GM12864 (cell line): ENCODE measurements at regions not wholly inside any gene's neighbourhood (a gene's known extent, or its start where the extent isn't known, plus 50 kb on each side); places are given as distances from the start of the nearest gene placed in this dataset.

Experiments used
- DNase-seq: peaks from one replicate; pipeline ENCODE4 v3.0.0-alpha.2; 2011; ENCODE audit warnings: low read depth
- H3K4me3 ChIP-seq: 2 replicates; pipeline ENCODE4 v1.5.1; 2011; ENCODE audit warnings: mild to moderate bottlenecking, low read depth, low read length, control low read depth
- TF ChIP-seq, protein P1 (sequence below): IDR thresholded peaks from 2 replicates; pipeline ENCODE4 v1.5.1; 2011; ENCODE audit warnings: low read depth, mild to moderate bottlenecking, moderate library complexity, low read length, control low read depth, inconsistent platforms; ENCODE audit errors: missing control alignments

DNA sequence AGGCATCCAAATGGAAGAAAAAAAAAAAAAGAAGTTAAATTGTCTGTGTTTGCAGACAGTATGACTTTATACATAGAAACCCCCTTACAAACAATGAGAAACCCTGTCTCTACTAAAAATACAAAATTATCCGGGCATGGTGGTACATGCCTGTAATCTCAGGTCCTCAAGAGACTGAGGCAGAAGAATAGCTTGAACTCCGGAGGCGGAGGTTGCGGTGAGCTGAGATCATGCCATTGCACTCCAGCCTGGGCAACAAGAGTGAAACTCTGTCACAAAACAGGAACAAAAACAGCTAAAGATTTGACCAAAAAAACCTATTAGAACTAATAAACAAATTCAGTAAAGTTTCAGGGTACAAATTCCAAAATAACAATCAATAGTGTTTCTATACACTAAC is 385.8 kb upstream of the GRM3 start:
- DNase-seq = no peak
- H3K4me3 ChIP-seq = no peak overlapping the region
- TF ChIP-seq, protein P1, sequence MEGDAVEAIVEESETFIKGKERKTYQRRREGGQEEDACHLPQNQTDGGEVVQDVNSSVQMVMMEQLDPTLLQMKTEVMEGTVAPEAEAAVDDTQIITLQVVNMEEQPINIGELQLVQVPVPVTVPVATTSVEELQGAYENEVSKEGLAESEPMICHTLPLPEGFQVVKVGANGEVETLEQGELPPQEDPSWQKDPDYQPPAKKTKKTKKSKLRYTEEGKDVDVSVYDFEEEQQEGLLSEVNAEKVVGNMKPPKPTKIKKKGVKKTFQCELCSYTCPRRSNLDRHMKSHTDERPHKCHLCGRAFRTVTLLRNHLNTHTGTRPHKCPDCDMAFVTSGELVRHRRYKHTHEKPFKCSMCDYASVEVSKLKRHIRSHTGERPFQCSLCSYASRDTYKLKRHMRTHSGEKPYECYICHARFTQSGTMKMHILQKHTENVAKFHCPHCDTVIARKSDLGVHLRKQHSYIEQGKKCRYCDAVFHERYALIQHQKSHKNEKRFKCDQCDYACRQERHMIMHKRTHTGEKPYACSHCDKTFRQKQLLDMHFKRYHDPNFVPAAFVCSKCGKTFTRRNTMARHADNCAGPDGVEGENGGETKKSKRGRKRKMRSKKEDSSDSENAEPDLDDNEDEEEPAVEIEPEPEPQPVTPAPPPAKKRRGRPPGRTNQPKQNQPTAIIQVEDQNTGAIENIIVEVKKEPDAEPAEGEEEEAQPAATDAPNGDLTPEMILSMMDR = no peak

DNA sequence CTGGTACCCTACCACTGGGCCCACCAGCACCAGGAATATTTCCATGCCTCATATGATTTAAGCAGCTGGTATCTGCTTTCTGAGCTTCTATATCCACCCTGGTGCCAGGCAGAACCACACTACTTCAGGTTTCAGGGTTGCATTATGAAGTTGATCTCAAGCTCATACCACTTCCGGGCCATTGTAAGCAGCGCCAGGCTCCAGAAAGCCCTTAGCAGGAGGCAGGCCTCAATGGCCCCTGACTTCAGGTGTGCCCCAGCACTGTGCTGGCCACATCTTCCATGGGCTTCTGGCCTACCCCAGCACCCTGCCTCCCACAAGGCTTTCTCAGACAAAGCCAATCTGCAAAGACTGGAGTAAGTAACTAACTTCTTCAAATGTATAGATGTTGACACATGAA is 391.3 kb upstream of the GRM3 start:
- no peak overlapping the region for H3K4me3 ChIP-seq
- TF ChIP-seq, protein P1 = no peak
- DNase-seq = no peak

DNA sequence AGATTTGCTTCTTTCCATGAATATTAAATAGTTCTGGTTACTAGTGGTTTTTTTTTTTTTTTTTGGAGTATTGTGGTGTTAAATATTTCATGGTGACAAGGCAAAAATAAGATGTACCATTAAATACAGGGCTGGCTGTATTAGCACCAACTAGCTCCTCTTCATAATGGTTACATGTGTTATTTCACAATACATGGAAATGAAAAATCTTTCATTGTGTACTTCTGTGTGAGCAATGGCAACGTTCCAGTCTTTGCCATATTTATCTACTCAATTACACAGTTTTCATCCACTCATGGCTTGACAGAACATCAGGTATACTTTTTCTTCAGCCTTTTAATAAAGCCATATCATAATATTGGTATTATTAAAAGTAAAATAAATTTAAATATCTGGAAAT is 394.7 kb upstream of the GRM3 start:
- no peak overlapping the region for H3K4me3 ChIP-seq
- no peak for DNase-seq
- TF ChIP-seq, protein P1 = no peak

DNA sequence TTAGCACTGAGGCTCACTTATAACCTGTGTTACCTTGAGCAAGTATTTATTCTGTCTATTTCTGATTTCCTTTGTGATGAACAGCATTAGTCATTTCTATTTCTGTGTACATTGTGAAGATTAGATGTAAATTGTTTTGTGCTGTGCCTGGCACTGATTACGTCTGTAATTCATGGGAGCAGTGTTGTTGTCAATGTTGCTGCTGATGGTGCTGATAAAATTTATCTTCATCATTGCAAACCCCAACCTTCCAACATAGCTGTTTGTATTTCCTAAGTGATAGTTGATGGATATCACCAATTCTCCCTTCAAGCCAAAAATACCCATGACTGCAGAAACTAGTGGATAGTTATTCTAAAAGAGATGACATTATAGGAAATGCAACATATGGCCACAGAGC is 400.5 kb upstream of the GRM3 start:
- TF ChIP-seq, protein P1 = no peak
- no peak for DNase-seq
- H3K4me3 ChIP-seq = no peak overlapping the region

DNA sequence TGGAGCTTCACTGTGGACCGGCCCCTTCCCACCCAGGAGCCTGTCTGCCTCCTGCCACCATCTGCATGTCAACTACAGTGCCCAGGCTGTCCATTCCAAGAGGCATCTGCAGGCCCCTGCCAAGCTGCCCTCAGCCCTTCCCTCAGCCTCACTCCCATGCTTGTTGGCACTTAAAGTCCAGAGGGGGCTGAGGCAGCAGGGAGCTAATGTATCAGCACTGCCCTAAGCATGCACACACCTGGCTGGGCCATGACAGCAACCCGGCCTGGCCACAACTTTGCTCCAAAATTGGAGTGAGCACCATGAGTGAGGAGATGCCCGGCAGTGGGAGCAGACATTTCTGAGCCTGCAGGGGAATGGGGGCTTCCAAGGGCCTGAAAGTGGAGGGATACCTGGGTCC is 417.5 kb upstream of the GRM3 start:
- TF ChIP-seq, protein P1 = no peak
- no peak overlapping the region for H3K4me3 ChIP-seq
- no peak for DNase-seq

DNA sequence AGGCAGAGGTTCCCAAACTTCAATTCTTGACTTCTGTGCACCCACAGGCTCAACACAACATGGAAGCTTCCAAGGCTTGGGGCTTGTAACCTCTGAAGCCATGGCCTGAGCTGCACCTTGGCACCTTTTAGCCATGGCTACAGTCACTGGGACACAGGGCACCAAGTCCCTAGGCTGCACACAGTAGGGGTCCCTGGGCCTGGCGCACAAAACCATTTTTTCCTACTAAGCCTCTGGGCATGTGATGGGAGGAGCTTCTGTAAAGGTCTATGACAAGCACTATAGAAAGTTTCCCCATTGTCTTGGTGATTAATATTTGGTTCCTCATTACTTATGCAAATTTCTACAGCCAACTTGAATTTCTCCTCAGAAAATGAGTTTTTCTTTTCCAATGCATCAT is 420.9 kb upstream of the GRM3 start:
- no peak overlapping the region for H3K4me3 ChIP-seq
- DNase-seq = no peak
- TF ChIP-seq, protein P1 = no peak

DNA sequence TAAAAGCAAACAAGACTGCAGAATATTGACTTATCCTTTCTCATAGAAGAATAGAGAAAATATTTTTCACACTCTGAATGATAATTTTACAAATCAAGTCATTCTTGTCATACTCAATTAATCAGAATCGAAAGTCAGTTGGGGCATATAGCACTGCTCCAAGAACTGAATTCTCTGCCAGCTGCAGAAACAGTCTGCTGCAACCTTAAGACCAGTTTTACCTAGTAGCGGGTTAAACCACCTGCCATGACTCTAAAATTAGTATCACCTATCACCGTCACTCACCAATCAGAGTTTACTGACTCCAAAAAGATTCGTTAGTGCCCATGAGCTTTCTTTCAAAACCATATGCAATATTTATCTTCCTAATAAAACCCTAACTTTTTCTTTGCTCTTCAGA is 429.0 kb upstream of the GRM3 start:
- no peak for DNase-seq
- H3K4me3 ChIP-seq = no peak overlapping the region
- TF ChIP-seq, protein P1 = no peak
